Tibial nerve (tissue), 4 donors: ENCODE measurements at regions not wholly inside any gene's neighbourhood (a gene's known extent, or its start where the extent isn't known, plus 50 kb on each side); places are given as distances from the start of the nearest gene placed in this dataset.

Experiments used
- DNase-seq, 2 donors: peaks; one replicate each; pipeline ENCODE4 v3.0.0-alpha.2; 2019; ENCODE audit warnings: low spot score in 2 of 2
- H3K27ac ChIP-seq, 4 donors: fragments of 200-600 bp; sonication (generic) in 3 of 4; one replicate each; pipeline ENCODE4 v1.5.1; 2017 to 2019; ENCODE audit warnings: mild to moderate bottlenecking in 1 of 4
- H3K27me3 ChIP-seq, 2 donors: fragments of 200-600 bp; sonication (generic) in 1 of 2; one replicate each; pipeline versions ENCODE4 v1.5.1 to v1.6.0; 2017 to 2019
- H3K36me3 ChIP-seq, 3 donors: fragments of 200-600 bp; sonication (generic); one replicate each; pipeline ENCODE4 v1.5.1; 2018 to 2019
- H3K4me1 ChIP-seq, 4 donors: fragments of 200-600 bp; sonication (generic) in 3 of 4; one replicate each; pipeline ENCODE4 v1.5.1; 2017 to 2019
- H3K4me3 ChIP-seq, 4 donors: fragments of 200-600 bp; sonication (generic) in 3 of 4; one replicate each; pipeline ENCODE4 v1.5.1; 2017 to 2019; ENCODE audit warnings: mild to moderate bottlenecking in 1 of 4, moderate library complexity in 1 of 4
- H3K9me3 ChIP-seq, 4 donors: fragments of 200-600 bp; sonication (generic) in 3 of 4; one replicate each; pipeline ENCODE4 v1.5.1; 2017 to 2019
- CTCF ChIP-seq, 5 experiments: fragments of 200-600 bp in 3 of 5; fragments of 450-650 bp in 2 of 5; sonication (generic) in 3 of 5; IDR thresholded peaks; one replicate each; pipeline ENCODE4 v1.5.1; 2016 to 2019; ENCODE audit warnings: antibody characterized with exemption in 5 of 5, mild to moderate bottlenecking in 3 of 5, moderate library complexity in 2 of 5
- EP300 ChIP-seq, 2 donors: sonication (generic); formaldehyde crosslinking; IDR thresholded peaks; one replicate each; pipeline ENCODE4 v1.6.1; 2017; ENCODE audit warnings: antibody characterized with exemption in 2 of 2, mild to moderate bottlenecking in 1 of 2
- POLR2A ChIP-seq, 2 donors: fragments of 450-650 bp; IDR thresholded peaks; one replicate each; pipeline ENCODE4 v1.6.1; 2017; ENCODE audit warnings: antibody characterized with exemption in 2 of 2, mild to moderate bottlenecking in 2 of 2, moderate library complexity in 2 of 2
- WGBS, 2 donors: methylation state at CpG; one replicate each; pipeline ENCODE4 v1.1.5; 2018; 5-methylcytosine and 5-hydroxymethylcytosine counted together

DNA sequence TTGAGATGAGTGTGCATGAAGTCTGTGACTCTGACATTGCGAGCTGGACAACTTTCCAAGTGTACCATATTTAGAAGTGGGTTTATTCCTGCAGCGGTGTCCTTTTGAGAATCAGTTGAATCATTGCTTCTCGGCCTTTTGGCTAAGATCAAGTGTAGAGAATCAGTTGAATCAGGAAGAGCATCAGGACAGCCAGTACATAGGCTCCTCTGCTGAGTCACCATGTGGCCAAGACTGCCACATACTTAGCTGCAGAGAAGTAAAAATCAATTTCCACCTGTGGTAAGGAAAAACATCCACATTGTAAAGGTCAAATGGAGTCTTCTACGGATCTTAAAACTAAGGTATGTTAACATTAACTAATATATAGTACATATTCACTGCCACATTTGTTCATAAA is 428.4 kb upstream of the MARCKS start:
- WGBS, 2 donors: 92 to 93% methylated on average over 4 of the region's 4 CpGs
- Histone ChIP-seq H3K27me3 (no peaks in the 10 kb centered on the region), H3K4me3 (no peak overlapping the region), H3K4me1 (peaks cover 0 to 16% (median 8%) of the 10 kb centered on the region in 4 donors), H3K9me3 (no peaks in the 10 kb centered on the region), H3K27ac (no peak overlapping the region), H3K36me3 (no peaks in the 10 kb centered on the region)
- no peak for DNase-seq
- no peak for TF ChIP-seq POLR2A (IDR thresholded peaks at IDR 0.05)
- TF ChIP-seq EP300 (IDR thresholded peaks at IDR 0.05): no peak
- no peak for TF ChIP-seq CTCF (IDR thresholded peaks at IDR 0.05)

DNA sequence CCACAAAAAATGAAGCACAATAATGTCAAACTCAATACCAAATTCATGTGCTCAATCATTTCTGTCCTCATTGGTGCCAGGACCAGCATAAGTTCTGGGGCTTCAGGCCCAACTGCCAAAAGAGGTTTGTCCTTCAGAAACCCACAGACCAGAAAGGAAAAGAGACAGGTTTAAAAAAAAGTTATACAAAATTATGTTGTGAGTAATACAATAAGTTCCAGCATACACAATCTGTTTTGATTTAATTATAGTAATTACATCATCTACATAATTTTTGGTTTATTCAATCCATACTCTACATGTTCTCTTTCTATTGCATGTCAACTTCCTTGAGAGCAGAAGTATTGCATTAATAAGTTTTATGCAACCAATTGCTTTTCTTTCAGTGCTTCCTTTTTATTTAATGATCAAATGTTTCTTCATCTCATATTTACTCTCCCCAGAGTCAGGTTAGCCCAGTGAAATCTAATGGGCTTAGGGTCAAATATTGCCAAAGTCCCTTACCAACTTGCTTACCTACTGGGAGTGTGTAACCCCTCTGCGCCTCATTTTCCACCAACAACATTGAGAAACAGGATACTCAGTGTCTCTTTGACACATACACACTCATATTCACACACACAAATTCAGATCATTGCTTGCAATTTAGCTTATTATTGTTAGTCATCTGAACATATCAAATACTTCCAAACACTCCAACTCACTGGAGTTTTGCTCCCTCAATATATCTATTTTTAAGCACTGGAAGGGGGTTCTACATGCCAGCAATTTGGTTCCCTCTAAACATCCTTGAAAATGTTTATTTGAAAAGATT is 424.4 kb upstream of the MARCKS start:
- no peaks in the 10 kb centered on the region for H3K36me3 ChIP-seq
- no peaks in the 10 kb centered on the region for H3K27me3 ChIP-seq
- H3K9me3 ChIP-seq: no peaks in the 10 kb centered on the region
- peak overlapping the region in 1 of 4 donors; percentile 15 for H3K27ac ChIP-seq
- DNase-seq: no peak
- TF ChIP-seq CTCF (IDR thresholded peaks at IDR 0.05) (no peak), EP300 (IDR thresholded peaks at IDR 0.05) (peak in 1 of 2 donors; percentile 5), POLR2A (IDR thresholded peaks at IDR 0.05) (no peak)
- peaks cover 0 to 25% (median 9%) of the 10 kb centered on the region in 4 donors for H3K4me1 ChIP-seq
- WGBS, 2 donors: 90 to 97% methylated on average over 1 of the region's 1 CpG
- H3K4me3 ChIP-seq: no peak overlapping the region

DNA sequence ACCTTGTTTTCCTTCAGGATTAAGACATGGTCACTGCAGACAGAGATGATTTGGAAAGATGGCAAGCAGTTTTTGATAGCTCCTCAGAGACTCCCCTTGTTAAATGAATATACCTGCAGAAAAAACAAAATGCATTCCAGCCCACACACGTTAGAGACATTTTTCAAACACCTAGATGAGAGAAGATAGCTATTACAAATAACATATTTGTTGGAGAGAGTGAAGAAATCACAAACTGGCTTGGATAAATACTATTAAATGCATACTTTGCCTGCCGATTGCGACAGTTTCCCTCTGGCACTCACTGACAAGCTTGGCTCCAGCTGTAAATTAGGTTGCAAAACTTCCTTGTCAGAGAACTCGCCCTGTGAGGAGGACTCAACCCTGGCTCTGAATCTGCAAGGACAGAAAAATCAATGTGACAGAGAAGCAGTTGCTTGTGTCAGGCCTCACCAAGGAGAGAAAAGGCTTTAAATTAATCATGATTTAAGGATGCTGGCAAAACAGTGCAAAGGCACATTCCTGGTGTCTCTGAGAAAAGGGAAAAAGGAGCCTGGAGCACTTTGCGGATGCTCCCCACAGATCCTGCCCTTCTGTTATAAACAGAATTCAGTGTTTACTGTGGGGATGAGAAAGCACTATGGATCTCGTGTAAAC is 423.7 kb upstream of the MARCKS start:
- Histone ChIP-seq H3K4me1 (peaks cover 0 to 25% (median 9%) of the 10 kb centered on the region in 4 donors), H3K27ac (peak overlapping the region in 2 of 4 donors; percentile 15 to 28), H3K4me3 (no peak overlapping the region), H3K36me3 (no peaks in the 10 kb centered on the region), H3K9me3 (no peaks in the 10 kb centered on the region), H3K27me3 (no peaks in the 10 kb centered on the region)
- DNase-seq: peak; percentile 41 to 70
- 34 to 42% methylated on average over 6 of the region's 6 CpGs for WGBS, 2 donors
- TF ChIP-seq POLR2A (IDR thresholded peaks at IDR 0.05): no peak
- peak in 1 of 2 donors; percentile 83 for TF ChIP-seq EP300 (IDR thresholded peaks at IDR 0.05)
- no peak for TF ChIP-seq CTCF (IDR thresholded peaks at IDR 0.05)

- no peak overlapping the region for H3K4me3 ChIP-seq
- peaks cover 0 to 25% (median 9%) of the 10 kb centered on the region in 4 donors for H3K4me1 ChIP-seq
- H3K36me3 ChIP-seq: no peaks in the 10 kb centered on the region
- H3K9me3 ChIP-seq: no peaks in the 10 kb centered on the region
- 75 to 76% methylated on average over 3 of the region's 3 CpGs for WGBS, 2 donors
- no peak for TF ChIP-seq EP300 (IDR thresholded peaks at IDR 0.05)
- no peak for TF ChIP-seq CTCF (IDR thresholded peaks at IDR 0.05)
- H3K27me3 ChIP-seq: no peaks in the 10 kb centered on the region
- no peak overlapping the region for H3K27ac ChIP-seq
- no peak for DNase-seq
These were observed 422.5 kb upstream of the MARCKS start for GRCh38 chr6:113434641-113435040.

GRCh38 chr6:113437566-113437965 is 419.6 kb upstream of the MARCKS start:
- no peaks in the 10 kb centered on the region for H3K27me3 ChIP-seq
- no peak overlapping the region for H3K4me3 ChIP-seq
- TF ChIP-seq POLR2A (IDR thresholded peaks at IDR 0.05): no peak
- no peak for TF ChIP-seq CTCF (IDR thresholded peaks at IDR 0.05)
- no peak for TF ChIP-seq EP300 (IDR thresholded peaks at IDR 0.05)
- H3K9me3 ChIP-seq: no peaks in the 10 kb centered on the region
- H3K4me1 ChIP-seq: peaks cover 0 to 20% (median 7%) of the 10 kb centered on the region in 4 donors
- no peak overlapping the region for H3K27ac ChIP-seq
- H3K36me3 ChIP-seq: no peaks in the 10 kb centered on the region
- WGBS, 2 donors: 39 to 64% methylated on average over 3 of the region's 3 CpGs
- DNase-seq: no peak
